NCI-H2227 (cell line): ENCODE measurements at regions not wholly inside any gene's neighbourhood (a gene's known extent, or its start where the extent isn't known, plus 50 kb on each side); places are given as distances from the start of the nearest gene placed in this dataset.

Experiments used
- DNase-seq: peaks from one replicate; lab custom pipeline; 2025; ENCODE audit not compliant: unreplicated experiment; lab: John Stamatoyannopoulos, UW

GRCh38 chr20:51079488-51079887 lies 56.6 kb upstream of the KCNG1 start:
- DNase-seq: no peak

- DNase-seq: no peak
Observed at GRCh38 chr20:51077686-51078060, 54.8 kb upstream of the KCNG1 start.

GRCh38 chr20:51076786-51077685 lies 54.1 kb upstream of the KCNG1 start:
- DNase-seq: no peak

- DNase-seq: no peak
Observed at GRCh38 chr20:51074062-51074461, 51.2 kb upstream of the KCNG1 start.
